H1 (cell line): ENCODE measurements at regions not wholly inside any gene's neighbourhood (a gene's known extent, or its start where the extent isn't known, plus 50 kb on each side); places are given as distances from the start of the nearest gene placed in this dataset.

ENCODE experiments used
- ASH2L ChIP-seq: fragments of 200-600, 300-600 bp; sonication (generic); IDR thresholded peaks from one replicate; pipeline ENCODE4 v1.7.1; 2017; ENCODE audit warnings: low read length
- HDAC6 ChIP-seq: IDR thresholded peaks from one replicate; pipeline ENCODE4 v1.7.1; 2012; ENCODE audit warnings: low read depth, mild to moderate bottlenecking, inconsistent platforms, low read length, moderate library complexity
- NANOG ChIP-seq: IDR thresholded peaks from 2 replicates; pipeline ENCODE4 v1.6.1; 2011; ENCODE audit warnings: low read length, low read depth, mild to moderate bottlenecking, inconsistent platforms; ENCODE audit not compliant: insufficient read depth, poor library complexity, severe bottlenecking
- SRF ChIP-seq: IDR thresholded peaks from 2 replicates; pipeline ENCODE4 v1.6.1; 2011; ENCODE audit warnings: mild to moderate bottlenecking, low read depth, low read length, moderate library complexity
- TAF1 ChIP-seq: IDR thresholded peaks from 2 replicates; pipeline ENCODE4 v1.6.1; 2011; ENCODE audit warnings: mild to moderate bottlenecking, low read depth, low read length
- TF ChIP-seq, protein P1 (sequence below), 3 experiments: IDR thresholded peaks; 1 replicate in 2 of 3; 2 replicates in 1 of 3; pipeline versions ENCODE4 v1.5.1 to v1.6.1; 2011; ENCODE audit warnings: low read length in 3 of 3, mild to moderate bottlenecking in 3 of 3, inconsistent platforms in 2 of 3, low read depth in 1 of 3, moderate library complexity in 1 of 3; ENCODE audit not compliant: insufficient read depth in 1 of 3; ENCODE audit errors: control extremely low read depth in 1 of 3
- TF ChIP-seq, protein P2 (sequence below): IDR thresholded peaks from 2 replicates; pipeline ENCODE4 v1.6.1; 2011; ENCODE audit warnings: low read depth, mild to moderate bottlenecking, low read length; ENCODE audit not compliant: insufficient read depth

DNA sequence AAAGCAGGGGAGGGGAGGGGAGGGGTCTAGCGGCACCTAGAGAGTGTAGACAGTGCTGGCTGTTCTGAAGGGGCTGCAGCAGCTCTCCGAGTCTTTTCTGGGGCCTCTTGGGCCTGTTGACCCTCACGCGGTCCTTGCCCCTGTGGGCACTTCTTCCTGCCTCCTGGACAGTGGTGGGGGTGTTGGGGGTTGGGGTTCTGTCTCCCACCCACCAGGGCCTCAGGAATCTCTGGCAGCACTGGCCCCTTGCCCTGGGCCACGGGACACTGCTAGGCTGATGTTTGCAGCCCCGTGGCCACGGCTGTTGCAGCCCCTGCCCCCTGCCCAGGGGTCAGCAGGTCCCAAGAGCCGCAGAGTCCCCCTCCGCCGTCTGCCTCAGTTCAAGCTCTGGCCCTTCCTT is 68.9 kb upstream of the INPP5A start (continued):
- TF ChIP-seq, protein P1, sequence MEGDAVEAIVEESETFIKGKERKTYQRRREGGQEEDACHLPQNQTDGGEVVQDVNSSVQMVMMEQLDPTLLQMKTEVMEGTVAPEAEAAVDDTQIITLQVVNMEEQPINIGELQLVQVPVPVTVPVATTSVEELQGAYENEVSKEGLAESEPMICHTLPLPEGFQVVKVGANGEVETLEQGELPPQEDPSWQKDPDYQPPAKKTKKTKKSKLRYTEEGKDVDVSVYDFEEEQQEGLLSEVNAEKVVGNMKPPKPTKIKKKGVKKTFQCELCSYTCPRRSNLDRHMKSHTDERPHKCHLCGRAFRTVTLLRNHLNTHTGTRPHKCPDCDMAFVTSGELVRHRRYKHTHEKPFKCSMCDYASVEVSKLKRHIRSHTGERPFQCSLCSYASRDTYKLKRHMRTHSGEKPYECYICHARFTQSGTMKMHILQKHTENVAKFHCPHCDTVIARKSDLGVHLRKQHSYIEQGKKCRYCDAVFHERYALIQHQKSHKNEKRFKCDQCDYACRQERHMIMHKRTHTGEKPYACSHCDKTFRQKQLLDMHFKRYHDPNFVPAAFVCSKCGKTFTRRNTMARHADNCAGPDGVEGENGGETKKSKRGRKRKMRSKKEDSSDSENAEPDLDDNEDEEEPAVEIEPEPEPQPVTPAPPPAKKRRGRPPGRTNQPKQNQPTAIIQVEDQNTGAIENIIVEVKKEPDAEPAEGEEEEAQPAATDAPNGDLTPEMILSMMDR (IDR thresholded peaks at IDR 0.05; ENCODE audit: control extremely low read depth in 1 of 3, insufficient read depth in 1 of 3, low read depth in 1 of 3, low read length in 3 of 3), result no peak
- TF ChIP-seq HDAC6 (no peak), SRF (no peak), ASH2L (no peak), NANOG (no peak), TAF1 (no peak)
- TF ChIP-seq, protein P2, sequence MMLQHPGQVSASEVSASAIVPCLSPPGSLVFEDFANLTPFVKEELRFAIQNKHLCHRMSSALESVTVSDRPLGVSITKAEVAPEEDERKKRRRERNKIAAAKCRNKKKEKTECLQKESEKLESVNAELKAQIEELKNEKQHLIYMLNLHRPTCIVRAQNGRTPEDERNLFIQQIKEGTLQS, result no peak
